Spleen (tissue), 11 donors: ENCODE measurements at regions not wholly inside any gene's neighbourhood (a gene's known extent, or its start where the extent isn't known, plus 50 kb on each side); places are given as distances from the start of the nearest gene placed in this dataset.
"Not testable (repeated sequence)": the region's sequence is repeated elsewhere in the genome, so short reads cannot be mapped to it uniquely, and the experiment has no call there.

Experiments used
- DNase-seq: peaks from one replicate; pipeline ENCODE4 v3.0.0-alpha.2; 2020
- H3K27ac ChIP-seq, 8 donors: fragments of 200-600 bp; sonication (generic) in 7 of 8; 1 replicate in 4 of 8; 2 replicates in 4 of 8; pipeline versions ENCODE4 v1.5.0 to v1.8.0; 2016 to 2021; ENCODE audit warnings: inconsistent platforms in 4 of 8, mild to moderate bottlenecking in 4 of 8, moderate library complexity in 1 of 8
- H3K27me3 ChIP-seq, 7 donors: fragments of 200-600 bp; sonication (generic) in 6 of 7; replicated peaks in 1 of 7; 1 replicate in 4 of 7; 2 replicates in 3 of 7; pipeline versions ENCODE4 v1.5.0 to v1.8.0; 2016 to 2021; ENCODE audit warnings: inconsistent platforms in 3 of 7, mild to moderate bottlenecking in 1 of 7
- H3K36me3 ChIP-seq, 6 donors: fragments of 200-600 bp; sonication (generic) in 5 of 6; 1 replicate in 4 of 6; 2 replicates in 2 of 6; pipeline versions ENCODE4 v1.5.0 to v1.8.0; 2016 to 2021; ENCODE audit warnings: inconsistent platforms in 2 of 6
- H3K4me1 ChIP-seq, 6 donors: fragments of 200-600 bp; sonication (generic) in 5 of 6; 1 replicate in 3 of 6; 2 replicates in 3 of 6; pipeline versions ENCODE4 v1.5.0 to v1.8.0; 2016 to 2021; ENCODE audit warnings: inconsistent platforms in 3 of 6
- H3K4me3 ChIP-seq, 8 donors: fragments of 200-600 bp; sonication (generic) in 7 of 8; 1 replicate in 4 of 8; 2 replicates in 4 of 8; pipeline versions ENCODE4 v1.5.0 to v1.8.0; 2016 to 2021; ENCODE audit warnings: inconsistent platforms in 4 of 8, mild to moderate bottlenecking in 4 of 8, moderate library complexity in 2 of 8
- H3K9me3 ChIP-seq, 8 donors: fragments of 200-600 bp; sonication (generic) in 7 of 8; 1 replicate in 4 of 8; 2 replicates in 4 of 8; pipeline versions ENCODE4 v1.5.0 to v1.8.0; 2016 to 2021; ENCODE audit warnings: inconsistent platforms in 4 of 8
- POLR2A ChIP-seq, 3 donors: fragments of 450-650 bp; IDR thresholded peaks; one replicate each; pipeline ENCODE4 v1.5.1; 2017; ENCODE audit warnings: antibody characterized with exemption in 3 of 3, mild to moderate bottlenecking in 1 of 3
- POLR2AphosphoS5 ChIP-seq, 3 donors: sonication (generic); formaldehyde crosslinking; IDR thresholded peaks; one replicate each; pipeline ENCODE4 v1.5.1; 2017; ENCODE audit warnings: antibody characterized with exemption in 3 of 3
- WGBS, 5 donors: extraction: QIAGEN DNeasy Blood & Tissue Kit in 3 of 5; methylation state at CpG; one replicate each; pipeline versions ENCODE4 v1.1.5 to v1.1.7; 2013 to 2018; 5-methylcytosine and 5-hydroxymethylcytosine counted together
- intact Hi-C: fragments of 100-400 bp; cut with DNase I; formaldehyde crosslinking; loops from one replicate; pipeline ENCODE4 v1.15.0; 2023; ENCODE audit warnings: low total_unique reads
- TF ChIP-seq, protein P1 (sequence below), 11 experiments: fragments of 200-600 bp in 7 of 11; fragments of 450-650 bp in 4 of 11; sonication (generic) in 4 of 11; IDR thresholded peaks in 8 of 11; conservative IDR thresholded peaks in 3 of 11; 1 replicate in 7 of 11; 2 replicates in 4 of 11; pipeline versions ENCODE4 v1.4.0 to v1.8.0; 2016 to 2021; ENCODE audit warnings: antibody characterized with exemption in 11 of 11, inconsistent platforms in 4 of 11, mild to moderate bottlenecking in 1 of 11
- donor health status: healthy with polysubstance abuse.
- donor health status: DM: no; HTN: no; CAD: no; lungs with moderate emphysema.
- donor health status: DM: no; HTN: no; CAD: no.
- donor health status: Bipolar disorder and iron deficiency.
- donor health status: healthy.
- donor health status: DM: no; HTN: no; CAD: no.
- donor health status: DM: yes; HTN: yes; CAD: no.

DNA sequence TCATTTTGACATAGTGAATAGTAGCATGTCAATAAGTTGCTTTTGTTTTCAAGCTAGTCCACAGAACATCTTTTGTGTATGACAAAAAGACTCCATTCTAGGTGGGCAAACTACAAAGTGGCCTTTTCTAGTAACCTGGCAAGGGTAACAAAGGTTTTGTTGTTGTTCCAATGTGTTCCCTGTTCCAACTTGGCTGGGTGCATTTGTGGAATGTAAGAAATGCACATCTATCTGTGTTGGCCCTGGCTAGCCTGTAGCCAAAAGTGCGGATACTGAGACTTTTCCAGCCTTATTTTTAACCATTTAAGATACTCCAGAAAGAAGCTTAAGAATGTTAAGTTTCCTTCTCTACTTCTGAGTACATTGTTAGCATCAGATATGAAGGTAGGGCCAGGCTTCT is 118.7 kb upstream of the CHRDL1 start:
- intact Hi-C loops, result no loop called here
- WGBS, 5 donors, result 60 to 94% (median 81%) methylated on average over 1 of the region's 1 CpG
- H3K4me1 ChIP-seq, result no peaks in the 10 kb centered on the region

DNA sequence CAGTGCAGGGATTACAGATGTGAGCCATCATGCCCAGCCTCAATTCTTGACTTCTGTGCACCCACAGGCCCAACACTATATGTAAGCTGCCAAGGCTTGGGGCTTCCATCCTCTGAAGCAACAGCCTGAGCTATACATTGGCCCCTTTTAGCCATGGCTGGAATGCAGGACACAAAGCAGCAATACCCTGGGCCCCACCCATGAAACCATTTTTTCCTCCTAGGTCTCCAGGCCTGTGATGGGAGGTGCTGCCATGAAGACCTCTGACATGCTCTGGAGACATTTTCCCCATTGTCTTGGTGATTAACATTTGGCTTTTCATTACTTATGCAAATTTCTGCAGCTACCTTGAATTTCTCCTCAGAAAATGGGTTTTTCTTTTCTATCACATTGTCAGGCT is 109.1 kb upstream of the CHRDL1 start:
- intact Hi-C loops, H3K4me1 ChIP-seq, H3K4me3 ChIP-seq, H3K27ac ChIP-seq, DNase-seq, H3K36me3 ChIP-seq, H3K27me3 ChIP-seq: not testable (repeated sequence)
- H3K9me3 ChIP-seq, result peaks cover 0 to 14% (median 0%) of the 10 kb centered on the region in 8 donors

More for the DNA sequence above, 118.7 kb upstream of the CHRDL1 start:
- Histone ChIP-seq H3K9me3 (no peaks in the 10 kb centered on the region), H3K36me3 (no peaks in the 10 kb centered on the region), H3K4me3 (no peak overlapping the region), H3K27me3 (peaks cover 0 to 6% (median 0%) of the 10 kb centered on the region in 7 donors), H3K27ac (no peak overlapping the region)
- DNase-seq, result no peak
- TF ChIP-seq, protein P1, sequence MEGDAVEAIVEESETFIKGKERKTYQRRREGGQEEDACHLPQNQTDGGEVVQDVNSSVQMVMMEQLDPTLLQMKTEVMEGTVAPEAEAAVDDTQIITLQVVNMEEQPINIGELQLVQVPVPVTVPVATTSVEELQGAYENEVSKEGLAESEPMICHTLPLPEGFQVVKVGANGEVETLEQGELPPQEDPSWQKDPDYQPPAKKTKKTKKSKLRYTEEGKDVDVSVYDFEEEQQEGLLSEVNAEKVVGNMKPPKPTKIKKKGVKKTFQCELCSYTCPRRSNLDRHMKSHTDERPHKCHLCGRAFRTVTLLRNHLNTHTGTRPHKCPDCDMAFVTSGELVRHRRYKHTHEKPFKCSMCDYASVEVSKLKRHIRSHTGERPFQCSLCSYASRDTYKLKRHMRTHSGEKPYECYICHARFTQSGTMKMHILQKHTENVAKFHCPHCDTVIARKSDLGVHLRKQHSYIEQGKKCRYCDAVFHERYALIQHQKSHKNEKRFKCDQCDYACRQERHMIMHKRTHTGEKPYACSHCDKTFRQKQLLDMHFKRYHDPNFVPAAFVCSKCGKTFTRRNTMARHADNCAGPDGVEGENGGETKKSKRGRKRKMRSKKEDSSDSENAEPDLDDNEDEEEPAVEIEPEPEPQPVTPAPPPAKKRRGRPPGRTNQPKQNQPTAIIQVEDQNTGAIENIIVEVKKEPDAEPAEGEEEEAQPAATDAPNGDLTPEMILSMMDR (IDR thresholded peaks at IDR 0.05 in 8 of 11, conservative IDR thresholded peaks at IDR 0.05 in 3 of 11), result no peak
- TF ChIP-seq POLR2A (IDR thresholded peaks at IDR 0.05), result no peak
- no peak for TF ChIP-seq POLR2AphosphoS5 (IDR thresholded peaks at IDR 0.05)

- Histone ChIP-seq H3K9me3 (peaks cover 6 to 44% (median 32%) of the 10 kb centered on the region in 8 donors), H3K27me3 (peaks cover 0 to under 1% (median 0%) of the 10 kb centered on the region in 7 donors), H3K4me1 (no peaks in the 10 kb centered on the region), H3K36me3 (no peaks in the 10 kb centered on the region), H3K27ac (no peak overlapping the region), H3K4me3 (no peak overlapping the region)
- TF ChIP-seq, protein P1 (IDR thresholded peaks at IDR 0.05 in 8 of 11, conservative IDR thresholded peaks at IDR 0.05 in 3 of 11), result no peak
- TF ChIP-seq POLR2AphosphoS5 (IDR thresholded peaks at IDR 0.05), result no peak
- no peak for TF ChIP-seq POLR2A (IDR thresholded peaks at IDR 0.05)
- WGBS, 5 donors, result 74 to 80% (median 76%) methylated on average over 1 of the region's 1 CpG
- no peak for DNase-seq
- intact Hi-C loops, result no loop called here
Measured at GRCh38 chrX:110881971-110882370, 86.4 kb upstream of the CHRDL1 start.

GRCh38 chrX:110877326-110877725 is 81.7 kb upstream of the CHRDL1 start:
- no peaks in the 10 kb centered on the region for H3K36me3 ChIP-seq
- H3K27ac ChIP-seq, result no peak overlapping the region
- no peak for DNase-seq
- H3K9me3 ChIP-seq, result peaks cover 3 to 28% (median 20%) of the 10 kb centered on the region in 8 donors
- no peak for TF ChIP-seq POLR2A (IDR thresholded peaks at IDR 0.05)
- TF ChIP-seq, protein P1 (IDR thresholded peaks at IDR 0.05 in 8 of 11, conservative IDR thresholded peaks at IDR 0.05 in 3 of 11), result no peak
- no peak for TF ChIP-seq POLR2AphosphoS5 (IDR thresholded peaks at IDR 0.05)
- intact Hi-C loops, result no loop called here
- H3K4me3 ChIP-seq, result no peak overlapping the region
- H3K4me1 ChIP-seq, result no peaks in the 10 kb centered on the region
- no peaks in the 10 kb centered on the region for H3K27me3 ChIP-seq

DNA sequence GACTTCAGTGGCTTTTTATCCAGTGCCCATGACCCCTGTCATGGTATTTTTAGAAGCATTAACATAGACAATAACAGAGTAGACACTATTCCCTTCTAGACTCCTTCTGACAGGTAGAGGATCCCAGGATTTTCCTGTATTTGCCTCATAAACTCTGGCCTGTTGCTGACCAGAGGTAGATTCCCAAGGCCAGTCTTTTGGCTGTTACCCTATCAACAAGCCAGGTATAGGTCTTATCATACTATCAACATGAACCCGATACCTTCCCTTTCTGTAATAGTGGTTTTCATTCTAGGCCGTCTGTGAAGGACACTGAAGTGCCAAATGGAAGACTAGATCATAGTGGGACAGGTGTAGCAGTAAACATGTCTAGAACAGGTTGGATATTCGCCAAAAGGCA is 76.2 kb upstream of the CHRDL1 start:
- intact Hi-C loops, result no loop called here
- no peak overlapping the region for H3K27ac ChIP-seq
- WGBS, 5 donors, result 51 to 75% (median 69%) methylated on average over 3 of the region's 3 CpGs
- H3K9me3 ChIP-seq, result no peaks in the 10 kb centered on the region
- H3K4me3 ChIP-seq, result no peak overlapping the region
- DNase-seq, result no peak
- no peaks in the 10 kb centered on the region for H3K36me3 ChIP-seq
- no peaks in the 10 kb centered on the region for H3K4me1 ChIP-seq
- no peaks in the 10 kb centered on the region for H3K27me3 ChIP-seq
- TF ChIP-seq POLR2AphosphoS5 (IDR thresholded peaks at IDR 0.05) (no peak), POLR2A (IDR thresholded peaks at IDR 0.05) (no peak)
- TF ChIP-seq, protein P1 (IDR thresholded peaks at IDR 0.05 in 8 of 11, conservative IDR thresholded peaks at IDR 0.05 in 3 of 11), result no peak
